Psoas muscle (tissue), 7 donors: ENCODE measurements at regions not wholly inside any gene's neighbourhood (a gene's known extent, or its start where the extent isn't known, plus 50 kb on each side); places are given as distances from the start of the nearest gene placed in this dataset.

Source experiments
- ATAC-seq, 4 donors: fragments of 200-7000 bp; cut with Tn5 transposase; one replicate each; pipeline ENCODE4 v1.9.1; 2020; ENCODE audit warnings: moderate library complexity in 3 of 4, mild to moderate bottlenecking in 2 of 4
- DNase-seq, 2 donors: peaks; one replicate each; pipeline ENCODE4 v3.0.0-alpha.2; 2020
- H3K27ac ChIP-seq: fragments of 200-600 bp; one replicate; pipeline ENCODE4 v1.8.0; 2022
- H3K27me3 ChIP-seq, 3 donors: fragments of 200-600 bp in 1 of 3; one replicate each; pipeline versions ENCODE4 v1.6.1 to v1.8.0; 2013 to 2022; ENCODE audit warnings: low read length in 2 of 3, mild to moderate bottlenecking in 2 of 3, moderate library complexity in 1 of 3; ENCODE audit not compliant: insufficient read depth in 3 of 3
- H3K36me3 ChIP-seq, 2 donors: fragments of 200-600 bp in 1 of 2; one replicate each; pipeline versions ENCODE4 v1.6.1 to v1.8.0; 2013 to 2022; ENCODE audit warnings: low read depth in 1 of 2, mild to moderate bottlenecking in 1 of 2, moderate library complexity in 1 of 2; ENCODE audit not compliant: insufficient read depth in 1 of 2
- H3K4me1 ChIP-seq: fragments of 200-600 bp; one replicate; pipeline ENCODE4 v1.8.0; 2022
- H3K4me3 ChIP-seq: fragments of 200-600 bp; one replicate; pipeline ENCODE4 v1.8.0; 2022; ENCODE audit warnings: mild to moderate bottlenecking
- H3K9me3 ChIP-seq: fragments of 200-600 bp; one replicate; pipeline ENCODE4 v1.8.0; 2022
- WGBS, 3 donors: extraction: QIAGEN DNeasy Blood & Tissue Kit; methylation state at CpG; one replicate each; pipeline versions ENCODE4 v1.1.6 to v1.1.7; 2013; 5-methylcytosine and 5-hydroxymethylcytosine counted together
- intact Hi-C, 2 donors: fragments of 100-400 bp; cut with DNase I; formaldehyde crosslinking; loops; one replicate each; pipeline versions ENCODE4 v1.11.0 to v1.14.2; 2022
- TF ChIP-seq, protein P1 (sequence below): fragments of 200-600 bp; IDR thresholded peaks from one replicate; pipeline ENCODE4 v1.8.0; 2022; ENCODE audit warnings: antibody characterized with exemption
- donor health status: healthy with polysubstance abuse.
- donor health status: DM: no; HTN: no; CAD: no; lungs with moderate emphysema.
- donor health status: Bipolar disorder and iron deficiency.
- donor health status: healthy.
- donor health status: DM: yes; HTN: yes; CAD: no.
- donor health status: DM: no; HTN: no; CAD: no.
- donor health status: DM: yes; HTN: yes; CAD: no.

GRCh38 chr1:101112051-101112780, 86.6 kb upstream of the DPH5 start:
- peak overlapping the region; percentile 31 for H3K27ac ChIP-seq
- no peak overlapping the region for H3K4me3 ChIP-seq
- intact Hi-C loops: no loop called here
- DNase-seq (peak; percentile 27 to 64), ATAC-seq (peak in 1 of 4 donors; percentile 69)
- H3K36me3 ChIP-seq: no peaks in the 10 kb centered on the region
- H3K4me1 ChIP-seq: peaks cover 3% of the 10 kb centered on the region
- WGBS, 3 donors: 44 to 55% (median 46%) methylated on average over 6 of the region's 6 CpGs
- no peaks in the 10 kb centered on the region for H3K9me3 ChIP-seq
- TF ChIP-seq, protein P1, sequence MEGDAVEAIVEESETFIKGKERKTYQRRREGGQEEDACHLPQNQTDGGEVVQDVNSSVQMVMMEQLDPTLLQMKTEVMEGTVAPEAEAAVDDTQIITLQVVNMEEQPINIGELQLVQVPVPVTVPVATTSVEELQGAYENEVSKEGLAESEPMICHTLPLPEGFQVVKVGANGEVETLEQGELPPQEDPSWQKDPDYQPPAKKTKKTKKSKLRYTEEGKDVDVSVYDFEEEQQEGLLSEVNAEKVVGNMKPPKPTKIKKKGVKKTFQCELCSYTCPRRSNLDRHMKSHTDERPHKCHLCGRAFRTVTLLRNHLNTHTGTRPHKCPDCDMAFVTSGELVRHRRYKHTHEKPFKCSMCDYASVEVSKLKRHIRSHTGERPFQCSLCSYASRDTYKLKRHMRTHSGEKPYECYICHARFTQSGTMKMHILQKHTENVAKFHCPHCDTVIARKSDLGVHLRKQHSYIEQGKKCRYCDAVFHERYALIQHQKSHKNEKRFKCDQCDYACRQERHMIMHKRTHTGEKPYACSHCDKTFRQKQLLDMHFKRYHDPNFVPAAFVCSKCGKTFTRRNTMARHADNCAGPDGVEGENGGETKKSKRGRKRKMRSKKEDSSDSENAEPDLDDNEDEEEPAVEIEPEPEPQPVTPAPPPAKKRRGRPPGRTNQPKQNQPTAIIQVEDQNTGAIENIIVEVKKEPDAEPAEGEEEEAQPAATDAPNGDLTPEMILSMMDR: no peak
- H3K27me3 ChIP-seq: peaks cover 0 to 2% (median 0%) of the 10 kb centered on the region in 3 donors

- Histone ChIP-seq H3K4me1 (peaks cover 4% of the 10 kb centered on the region), H3K36me3 (no peaks in the 10 kb centered on the region), H3K27ac (no peak overlapping the region), H3K4me3 (no peak overlapping the region), H3K9me3 (no peaks in the 10 kb centered on the region), H3K27me3 (peaks cover 0 to 2% (median 0%) of the 10 kb centered on the region in 3 donors)
- no peak for DNase-seq
- intact Hi-C loops: no loop called here
- no peak for ATAC-seq
- WGBS, 3 donors: 14 to 35% (median 16%) methylated on average over 1 of the region's 1 CpG
- TF ChIP-seq, protein P1: no peak
Measured at GRCh38 chr1:101111461-101111860, 85.9 kb upstream of the DPH5 start.

DNA sequence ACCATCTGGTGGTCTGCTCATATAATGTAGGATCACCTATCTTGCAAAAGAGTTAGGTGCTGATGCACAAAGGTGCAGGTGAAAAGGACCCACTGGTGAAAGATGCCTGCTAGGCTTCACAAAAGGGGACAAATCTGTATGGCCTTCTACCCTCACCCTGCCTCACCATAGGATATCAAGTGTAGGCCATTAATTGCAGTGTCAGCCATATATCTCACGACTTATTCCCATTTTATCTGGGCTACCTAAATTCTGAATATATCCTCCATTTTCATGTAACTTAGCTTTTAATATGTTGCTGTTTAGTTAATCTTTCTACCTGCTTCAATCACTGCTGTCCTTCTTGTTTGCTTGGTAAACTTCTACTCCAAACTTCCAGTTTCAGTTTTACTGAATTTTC, 84.2 kb upstream of the DPH5 start:
- 87 to 92% (median 90%) methylated on average over 1 of the region's 1 CpG for WGBS, 3 donors
- TF ChIP-seq, protein P1: no peak
- no peaks in the 10 kb centered on the region for H3K9me3 ChIP-seq
- no peak for ATAC-seq
- H3K27me3 ChIP-seq: no peaks in the 10 kb centered on the region
- no peak overlapping the region for H3K27ac ChIP-seq
- intact Hi-C loops: no loop called here
- DNase-seq: no peak
- H3K36me3 ChIP-seq: no peaks in the 10 kb centered on the region
- no peak overlapping the region for H3K4me3 ChIP-seq
- H3K4me1 ChIP-seq: peaks cover 12% of the 10 kb centered on the region

DNA sequence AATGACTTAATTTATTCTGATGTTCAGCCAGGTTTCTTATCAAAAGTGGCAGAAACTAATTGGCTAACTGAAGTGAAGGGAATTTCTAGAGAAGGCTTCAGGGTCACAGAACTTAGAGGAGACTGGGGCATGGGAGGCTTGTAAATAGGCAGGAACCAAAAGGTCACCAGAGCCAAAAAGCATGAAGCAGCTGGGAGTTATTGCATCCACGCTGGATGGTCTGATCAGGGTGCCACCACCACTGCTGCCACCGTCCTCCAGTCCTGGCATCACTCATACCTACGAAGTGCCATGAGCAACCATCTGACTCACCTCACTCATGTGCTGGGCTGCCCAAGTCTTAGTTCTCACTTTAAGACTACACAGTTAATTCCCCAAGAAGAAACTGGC, 82.5 kb upstream of the DPH5 start:
- no peaks in the 10 kb centered on the region for H3K9me3 ChIP-seq
- intact Hi-C loops: no loop called here
- H3K27ac ChIP-seq: no peak overlapping the region
- TF ChIP-seq, protein P1: no peak
- ATAC-seq: no peak
- WGBS, 3 donors: 63 to 81% (median 66%) methylated on average over 3 of the region's 3 CpGs
- H3K4me1 ChIP-seq: peaks cover 12% of the 10 kb centered on the region
- H3K27me3 ChIP-seq: no peaks in the 10 kb centered on the region
- H3K36me3 ChIP-seq: no peaks in the 10 kb centered on the region
- H3K4me3 ChIP-seq: no peak overlapping the region
- DNase-seq: no peak
